GM18517 (cell line): ENCODE measurements at regions not wholly inside any gene's neighbourhood (a gene's known extent, or its start where the extent isn't known, plus 50 kb on each side); places are given as distances from the start of the nearest gene placed in this dataset.
A peak's percentile ranks its signal among the peaks of the same experiment; 100 is the strongest.

ENCODE experiments used
- ATAC-seq: cut with Tn5 transposase; IDR thresholded peaks from one replicate; pipeline ENCODE4 v1.9.1; 2021; ENCODE audit warnings: mild to moderate bottlenecking, moderate library complexity; ENCODE audit not compliant: unreplicated experiment

DNA sequence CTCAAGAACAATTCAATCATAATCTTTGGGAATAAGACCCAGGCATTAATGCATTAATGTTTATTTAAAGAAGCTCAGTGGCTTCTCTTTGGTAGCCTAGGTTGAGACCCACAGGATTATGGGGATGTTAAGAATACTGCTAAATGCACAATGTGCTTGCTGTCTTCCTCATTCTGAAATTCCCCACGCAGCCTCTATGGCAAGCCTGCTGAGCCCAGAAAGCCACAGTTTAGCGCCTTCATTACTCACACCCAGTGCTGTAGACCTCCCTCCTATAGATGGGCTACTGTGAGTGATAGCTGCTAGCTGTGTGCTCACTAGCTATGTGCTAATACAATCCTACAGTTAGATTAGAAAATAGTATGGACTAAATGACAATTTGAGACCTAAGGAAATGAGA is 90.6 kb downstream of the TNFSF13B start:
- ATAC-seq, result no peak

GRCh38 chr13:108361769-108362168 is 92.3 kb downstream of the TNFSF13B start:
- ATAC-seq, result no peak

GRCh38 chr13:108363666-108364065 is 94.1 kb downstream of the TNFSF13B start:
- ATAC-seq, result no peak

- no peak for ATAC-seq
These were observed 95.7 kb downstream of the TNFSF13B start for GRCh38 chr13:108365255-108365654.

DNA sequence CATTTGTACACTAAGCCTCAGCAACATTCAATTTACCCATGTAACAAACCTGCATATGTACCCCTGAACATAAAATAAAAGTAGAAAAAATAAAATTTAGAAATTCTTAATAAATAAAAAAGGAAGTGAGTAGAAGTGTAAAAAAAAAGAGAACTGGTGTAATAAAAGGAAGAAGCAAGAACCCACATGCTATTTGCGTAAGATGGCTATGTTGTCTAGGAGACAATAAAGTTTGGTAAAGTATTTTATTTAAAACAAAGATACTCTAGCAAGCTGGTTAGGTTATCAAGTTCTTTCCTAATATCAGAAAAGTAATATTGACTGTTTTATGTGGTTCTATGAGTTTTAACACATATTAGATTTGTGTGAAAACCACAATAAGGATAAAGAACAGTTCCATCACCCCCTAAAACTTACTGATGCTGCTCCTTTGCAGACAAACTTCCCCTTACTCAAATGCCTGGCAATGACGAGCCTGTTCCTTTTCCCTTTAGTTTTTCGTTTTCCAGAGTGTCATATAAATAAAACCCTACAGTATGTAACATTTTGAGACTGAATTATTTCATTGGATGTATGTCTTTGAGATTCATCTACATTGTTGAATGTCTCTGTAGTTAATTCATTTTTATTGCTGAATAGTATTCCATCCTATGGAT is 98.9 kb downstream of the TNFSF13B start:
- ATAC-seq, result no peak

DNA sequence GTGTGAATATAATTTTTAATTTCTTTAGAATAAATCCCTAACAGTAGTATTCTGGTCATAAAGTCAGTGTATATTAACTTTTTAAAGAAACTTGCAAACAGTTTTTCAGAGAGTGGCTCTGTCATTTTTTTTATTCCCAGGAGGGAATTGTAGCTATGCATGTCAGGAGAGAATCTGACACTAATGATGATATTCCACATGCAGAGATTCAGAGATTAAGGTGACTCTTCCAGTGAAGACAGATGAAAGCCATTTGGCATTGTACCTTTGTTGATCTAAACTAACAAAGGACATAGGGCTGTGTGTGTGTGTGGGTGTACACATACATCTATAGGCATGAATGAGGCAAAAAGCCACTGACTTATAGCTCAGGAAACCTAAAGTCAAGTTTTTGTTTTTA is 99.9 kb downstream of the TNFSF13B start:
- ATAC-seq, result no peak

- ATAC-seq, result no peak
These were observed 105.5 kb downstream of the TNFSF13B start for GRCh38 chr13:108375034-108375433.

DNA sequence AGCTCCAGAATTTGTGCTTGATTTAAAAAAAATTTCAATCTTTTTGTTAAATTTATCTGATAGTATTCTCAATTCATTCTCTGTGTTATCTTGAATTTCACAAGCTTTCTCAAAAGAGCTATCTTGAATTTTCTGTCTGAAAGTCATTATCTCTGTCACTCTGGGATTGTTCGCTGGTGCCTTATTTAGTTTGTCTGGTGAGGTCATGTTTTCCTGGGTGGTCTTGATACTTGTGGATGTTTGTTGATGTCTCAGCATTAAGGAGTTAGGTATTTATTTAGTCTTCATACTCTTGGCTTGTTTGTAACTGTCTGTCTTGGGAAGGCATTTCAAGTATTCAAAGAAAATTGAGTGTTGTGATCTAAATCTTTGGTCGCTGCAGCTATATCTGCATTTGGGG is 106.3 kb downstream of the TNFSF13B start:
- no peak for ATAC-seq

DNA sequence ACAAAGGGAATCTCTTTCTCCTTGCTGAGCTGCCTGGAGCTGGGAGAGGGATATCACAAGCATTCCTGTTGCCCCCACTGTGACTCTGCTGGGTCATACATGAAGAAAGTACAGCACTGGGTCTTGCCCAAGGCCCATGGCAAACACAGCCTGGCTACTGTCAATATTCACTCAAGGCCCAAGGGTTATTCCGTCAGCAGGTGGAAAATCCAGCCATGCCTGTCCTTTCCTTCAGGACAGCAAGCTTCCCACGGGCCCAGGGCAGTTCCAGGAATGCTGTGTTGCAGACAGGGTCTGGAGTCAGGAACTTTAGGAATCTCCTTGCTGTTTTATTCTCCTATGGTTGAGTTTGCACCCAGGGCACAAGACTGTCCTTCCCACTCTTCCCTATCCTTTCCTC is 106.8 kb downstream of the TNFSF13B start:
- no peak for ATAC-seq

DNA sequence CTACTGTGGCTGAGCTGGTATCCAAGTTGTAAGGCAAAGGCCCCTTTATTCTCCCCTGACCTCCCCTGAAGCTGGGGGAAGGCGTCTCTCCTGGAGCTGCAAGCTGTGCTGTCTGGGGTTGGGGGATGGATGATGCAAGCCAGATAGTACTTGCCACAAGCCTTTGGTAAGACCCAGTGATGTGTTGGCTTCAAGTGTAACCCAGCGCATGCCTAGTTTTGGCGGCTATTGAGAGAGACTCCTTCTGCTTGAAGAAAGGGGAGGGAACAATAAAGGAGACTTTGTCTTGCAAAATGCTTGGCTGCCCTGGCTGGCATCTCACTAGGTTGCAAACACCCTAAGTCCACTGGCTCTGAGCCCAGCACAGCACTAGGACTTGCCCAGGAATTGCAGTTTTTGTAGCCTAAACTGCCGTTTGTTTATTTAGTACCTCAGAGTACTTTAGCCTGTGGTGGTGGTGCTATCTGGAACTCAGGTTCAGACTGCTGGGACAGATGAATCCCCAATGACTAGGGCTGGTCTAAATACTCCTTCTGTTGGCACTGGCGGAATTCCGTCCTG is 108.2 kb downstream of the TNFSF13B start:
- no peak for ATAC-seq

DNA sequence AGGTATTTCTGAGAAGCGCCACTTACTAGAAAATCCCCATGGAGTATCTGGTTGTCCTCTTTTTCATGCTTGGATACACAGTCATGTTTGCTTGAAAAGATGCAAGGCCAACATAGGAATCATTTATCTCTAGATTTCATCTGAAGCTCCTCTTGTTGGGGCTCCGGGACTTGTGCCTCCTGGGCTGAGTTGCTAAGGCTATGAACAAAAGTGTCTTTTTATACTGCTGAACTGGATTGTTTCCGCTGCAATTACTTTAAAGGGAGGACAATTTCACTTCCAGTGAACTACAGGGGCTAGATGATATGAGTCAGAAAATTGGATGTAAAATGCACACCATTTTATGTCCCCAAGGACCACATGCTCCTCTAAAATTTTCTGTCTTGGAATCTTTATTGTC is 114.1 kb downstream of the TNFSF13B start:
- no peak for ATAC-seq

GRCh38 chr13:108387156-108387555 is 117.6 kb downstream of the TNFSF13B start:
- no peak for ATAC-seq

GRCh38 chr13:108402850-108403249 is 133.3 kb downstream of the TNFSF13B start:
- no peak for ATAC-seq

- peak; percentile 49 for ATAC-seq
These were observed 138.0 kb downstream of the TNFSF13B start for GRCh38 chr13:108407495-108407894.

GRCh38 chr13:108408672-108409071 is 139.2 kb downstream of the TNFSF13B start:
- ATAC-seq, result no peak

DNA sequence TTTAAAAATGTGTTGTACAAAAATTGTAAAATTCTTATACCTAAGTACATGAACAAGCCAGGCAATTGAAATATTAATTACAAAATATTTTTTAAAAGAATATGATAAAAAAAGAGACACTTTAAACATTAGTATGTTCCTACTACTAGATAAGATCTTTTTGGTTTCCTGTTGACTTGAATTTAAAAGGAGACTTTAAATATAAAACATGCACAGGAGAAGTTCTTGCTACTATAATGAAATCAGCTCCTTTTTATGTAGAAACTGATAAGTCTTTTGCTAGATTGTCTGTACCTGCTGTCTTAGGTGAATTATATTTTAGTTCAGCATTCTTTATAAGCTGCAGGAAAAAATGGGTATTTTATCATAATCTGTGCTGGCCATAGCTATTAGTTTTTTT is 140.2 kb downstream of the TNFSF13B start:
- no peak for ATAC-seq

DNA sequence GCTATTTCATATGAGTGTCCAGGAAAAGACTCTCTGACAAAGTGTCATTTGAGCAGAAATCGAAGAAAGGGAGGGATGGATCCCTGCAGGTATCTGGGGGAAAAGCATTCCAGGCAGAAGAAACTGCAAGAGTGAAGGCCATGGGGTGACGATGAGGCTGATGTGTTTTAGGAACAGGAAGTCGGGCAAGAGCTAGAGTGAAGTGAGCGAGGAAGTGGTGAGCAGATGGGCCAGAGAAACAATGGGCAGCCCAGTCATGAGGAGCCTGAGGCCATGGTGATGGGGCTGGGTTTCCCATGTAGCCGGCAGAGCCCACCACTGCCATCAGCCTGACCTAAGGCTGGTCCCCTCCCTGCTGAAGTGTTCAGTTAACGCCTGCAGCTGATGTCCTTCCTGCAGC is 150.2 kb downstream of the TNFSF13B start:
- ATAC-seq, result no peak

DNA sequence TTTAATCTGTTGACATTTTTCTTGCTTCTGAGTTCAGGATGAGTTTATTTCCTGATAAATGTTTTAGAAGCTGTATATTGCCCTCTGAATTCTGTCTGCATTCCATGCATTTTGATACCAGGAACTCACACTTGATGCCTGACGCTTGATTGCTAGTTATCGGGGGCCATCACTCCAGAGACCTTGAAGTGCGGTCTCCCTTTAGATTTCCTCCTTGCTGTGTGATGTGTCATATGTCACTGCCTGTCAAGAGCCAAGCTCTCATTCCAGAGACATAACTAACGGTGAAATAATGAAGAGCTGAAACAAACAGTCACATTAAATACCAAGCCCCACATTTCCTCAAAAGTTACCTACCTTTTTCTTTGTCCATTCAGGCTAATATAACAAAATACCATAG is 155.5 kb downstream of the TNFSF13B start:
- ATAC-seq, result no peak

GRCh38 chr13:108426893-108427292 is 157.4 kb downstream of the TNFSF13B start:
- ATAC-seq, result no peak

DNA sequence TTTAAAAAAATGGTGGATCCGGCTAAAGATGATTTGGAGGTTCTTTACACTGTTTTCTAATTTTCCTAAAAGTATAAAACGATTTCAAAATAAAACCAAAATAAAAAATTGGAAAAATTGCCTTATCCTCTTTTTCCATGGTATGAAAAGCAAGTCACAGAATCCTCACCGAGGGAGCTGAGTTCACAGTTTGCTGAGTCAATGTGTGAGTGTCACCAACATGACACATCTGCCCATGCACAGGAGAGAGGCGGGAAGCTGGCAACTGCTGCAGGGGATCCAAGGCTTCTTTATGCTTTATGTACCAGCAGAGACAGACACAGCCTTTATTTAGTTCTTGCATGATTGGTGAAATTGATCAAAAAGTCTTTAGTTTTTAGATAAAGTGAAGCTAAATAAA is 157.8 kb downstream of the TNFSF13B start:
- no peak for ATAC-seq

DNA sequence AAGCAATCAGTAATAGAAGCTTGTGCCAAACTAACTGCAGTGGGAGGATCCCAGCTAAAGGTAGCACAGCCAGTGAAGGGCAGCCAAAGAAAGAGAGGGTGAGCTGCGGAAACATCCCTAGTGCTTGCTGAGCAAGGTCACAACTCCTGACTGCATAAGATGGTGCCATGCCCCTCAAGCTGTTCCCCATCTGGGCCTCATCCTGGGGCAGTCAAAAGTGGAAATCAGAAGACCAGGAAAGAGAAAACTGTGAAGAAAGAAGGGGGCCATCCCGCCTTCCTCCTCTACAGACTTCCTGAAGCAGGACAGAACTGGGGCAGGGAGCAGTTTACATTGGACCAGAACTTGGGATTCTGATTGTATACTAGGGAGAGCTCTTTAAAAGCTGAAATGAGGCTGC is 159.2 kb downstream of the TNFSF13B start:
- ATAC-seq, result no peak

GRCh38 chr13:108433976-108434755 is 164.6 kb downstream of the TNFSF13B start:
- ATAC-seq, result no peak
